NOMO-1 treated with DMSO at 0.1 percent for 48 hours (cell line): ENCODE measurements at regions not wholly inside any gene's neighbourhood (a gene's known extent, or its start where the extent isn't known, plus 50 kb on each side); places are given as distances from the start of the nearest gene placed in this dataset.
A peak's percentile ranks its signal among the peaks of the same experiment; 100 is the strongest.
"Not testable (repeated sequence)": the region's sequence is repeated elsewhere in the genome, so short reads cannot be mapped to it uniquely, and the experiment has no call there.

Experiments
- DNase-seq: peaks from one replicate; lab custom pipeline; 2025; ENCODE audit not compliant: unreplicated experiment; lab: John Stamatoyannopoulos, UW

- no peak for DNase-seq
These were observed 714.1 kb upstream of the CHRM3 start for GRCh38 chr1:238672262-238672661.

GRCh38 chr1:238664139-238664538, 722.2 kb upstream of the CHRM3 start:
- no peak for DNase-seq

GRCh38 chr1:238660849-238661248, 725.5 kb upstream of the CHRM3 start:
- DNase-seq: no peak

GRCh38 chr1:238658763-238659162, 727.6 kb upstream of the CHRM3 start:
- no peak for DNase-seq

GRCh38 chr1:238653693-238654321, 732.6 kb upstream of the CHRM3 start:
- DNase-seq: no peak

- no peak for DNase-seq
These were observed 733.9 kb upstream of the CHRM3 start for GRCh38 chr1:238652346-238652968.

GRCh38 chr1:238649200-238649599, 737.2 kb upstream of the CHRM3 start:
- DNase-seq: peak; percentile 21

- no peak for DNase-seq
These were observed 737.6 kb upstream of the CHRM3 start for GRCh38 chr1:238648751-238649150.

GRCh38 chr1:238648296-238648695, 738.1 kb upstream of the CHRM3 start:
- no peak for DNase-seq

- DNase-seq: no peak
These were observed 738.5 kb upstream of the CHRM3 start for GRCh38 chr1:238647877-238648276.

GRCh38 chr1:238642231-238642630, 744.1 kb upstream of the CHRM3 start:
- peak; percentile 27 for DNase-seq

GRCh38 chr1:238639861-238640260, 746.5 kb upstream of the CHRM3 start:
- DNase-seq: peak; percentile 49

GRCh38 chr1:238628110-238628509, 737.4 kb upstream of the ZP4 start:
- no peak for DNase-seq

- DNase-seq: no peak
These were observed 734.1 kb upstream of the ZP4 start for GRCh38 chr1:238624776-238625175.

GRCh38 chr1:238621405-238621804, 730.7 kb upstream of the ZP4 start:
- DNase-seq: no peak

- DNase-seq: no peak
These were observed 728.9 kb upstream of the ZP4 start for GRCh38 chr1:238619652-238620051.

GRCh38 chr1:238611406-238611805, 720.7 kb upstream of the ZP4 start:
- no peak for DNase-seq

GRCh38 chr1:238608144-238608543, 717.4 kb upstream of the ZP4 start:
- DNase-seq: peak; percentile 39

GRCh38 chr1:238606896-238607295, 716.2 kb upstream of the ZP4 start:
- DNase-seq: peak; percentile 97

GRCh38 chr1:238606457-238606856, 715.7 kb upstream of the ZP4 start:
- DNase-seq: no peak

GRCh38 chr1:238604357-238604756, 713.6 kb upstream of the ZP4 start:
- DNase-seq: no peak

- DNase-seq: not testable (repeated sequence)
These were observed 710.9 kb upstream of the ZP4 start for GRCh38 chr1:238601604-238602003.

- DNase-seq: no peak
These were observed 706.0 kb upstream of the ZP4 start for GRCh38 chr1:238596703-238597102.
